ENCODE measurements at regions not wholly inside any gene's neighbourhood (a gene's known extent, or its start where the extent isn't known, plus 50 kb on each side); places are given as distances from the start of the nearest gene placed in this dataset.

DNA sequence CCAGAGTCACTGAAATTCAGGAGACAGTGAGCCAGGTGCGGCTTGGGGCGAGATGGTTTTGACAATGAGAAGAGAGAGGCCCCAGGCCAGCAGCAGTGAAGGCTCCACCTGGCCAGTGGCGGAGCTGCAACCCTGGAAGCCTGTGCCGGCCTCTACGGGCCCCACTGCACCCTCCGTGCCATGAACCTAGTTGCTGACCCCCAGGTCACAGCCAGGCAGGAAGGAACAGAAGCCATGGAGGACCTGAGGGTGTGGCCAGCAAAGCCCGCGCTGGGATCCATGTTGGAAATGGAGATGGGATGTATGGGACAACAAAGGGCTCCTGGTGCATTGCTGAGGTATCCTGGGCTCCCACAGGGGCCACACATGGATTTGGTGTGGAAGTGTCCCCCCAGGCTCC lies 1528.5 kb downstream of the BRD1 start:
- TF ChIP-seq, protein P1, sequence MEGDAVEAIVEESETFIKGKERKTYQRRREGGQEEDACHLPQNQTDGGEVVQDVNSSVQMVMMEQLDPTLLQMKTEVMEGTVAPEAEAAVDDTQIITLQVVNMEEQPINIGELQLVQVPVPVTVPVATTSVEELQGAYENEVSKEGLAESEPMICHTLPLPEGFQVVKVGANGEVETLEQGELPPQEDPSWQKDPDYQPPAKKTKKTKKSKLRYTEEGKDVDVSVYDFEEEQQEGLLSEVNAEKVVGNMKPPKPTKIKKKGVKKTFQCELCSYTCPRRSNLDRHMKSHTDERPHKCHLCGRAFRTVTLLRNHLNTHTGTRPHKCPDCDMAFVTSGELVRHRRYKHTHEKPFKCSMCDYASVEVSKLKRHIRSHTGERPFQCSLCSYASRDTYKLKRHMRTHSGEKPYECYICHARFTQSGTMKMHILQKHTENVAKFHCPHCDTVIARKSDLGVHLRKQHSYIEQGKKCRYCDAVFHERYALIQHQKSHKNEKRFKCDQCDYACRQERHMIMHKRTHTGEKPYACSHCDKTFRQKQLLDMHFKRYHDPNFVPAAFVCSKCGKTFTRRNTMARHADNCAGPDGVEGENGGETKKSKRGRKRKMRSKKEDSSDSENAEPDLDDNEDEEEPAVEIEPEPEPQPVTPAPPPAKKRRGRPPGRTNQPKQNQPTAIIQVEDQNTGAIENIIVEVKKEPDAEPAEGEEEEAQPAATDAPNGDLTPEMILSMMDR (IDR thresholded peaks at IDR 0.05; ENCODE audit: insufficient read depth, low read length, poor library complexity, severe bottlenecking) = no peak
- no peak for TF ChIP-seq EZH2phosphoT487 (conservative IDR thresholded peaks at IDR 0.05; ENCODE audit: low read length)
